HCT116 (cell line): ENCODE measurements at regions not wholly inside any gene's neighbourhood (a gene's known extent, or its start where the extent isn't known, plus 50 kb on each side); places are given as distances from the start of the nearest gene placed in this dataset.

ENCODE experiments used
- ATAC-seq: fragments of 200-7000 bp; cut with Tn5 transposase; 2 replicates; pipeline ENCODE4 v1.9.1; 2020; ENCODE audit warnings: mild to moderate bottlenecking, moderate library complexity
- BruUV-seq: library from RNA; stranded (reverse); fragments of 400-500 nt; replicated peaks from 2 replicates; lab custom pipeline; 2021; lab: Mats Ljungman, UMichigan
- CTCF ChIA-PET: fragments of 300-600 bp; sonication (Branson Sonifier 250); formaldehyde crosslinking; loops from one replicate; lab custom pipeline; 2021; ENCODE audit warnings: antibody characterized with exemption; lab: Charles Lee
- POLR2A ChIA-PET: fragments of 300-600, 350-600 bp; sonication (Branson Sonifier 250); formaldehyde crosslinking; loops from one replicate; lab custom pipeline; 2021; ENCODE audit warnings: antibody characterized with exemption; lab: Charles Lee
- RAD21 ChIA-PET, 2 experiments: fragments of 300-600 bp; sonication (Branson Sonifier 250); formaldehyde crosslinking; loops; one replicate each; lab custom pipeline; 2023; ENCODE audit warnings: low total read pairs in 2 of 2; ENCODE audit not compliant: uncharacterized antibody in 2 of 2, unreplicated experiment in 2 of 2, low non-redundant PET in 1 of 2; lab: Charles Lee
- DNase-seq: peaks from one replicate; pipeline ENCODE4 v3.0.0-alpha.2; 2010; ENCODE audit warnings: low read depth, low spot score
- H2AFZ ChIP-seq: fragments of 200-600 bp; shearing (Covaris generic), sonication (generic); 2 replicates; pipeline ENCODE4 v1.6.1; 2017; ENCODE audit warnings: low read depth, mixed run types, mixed read lengths, antibody characterized with exemption, low read length; ENCODE audit not compliant: poor library complexity, severe bottlenecking
- H3K27ac ChIP-seq: 2 replicates; pipeline ENCODE4 v1.5.1; 2012; ENCODE audit warnings: low read depth, low read length
- H3K27me3 ChIP-seq: fragments of 200-600 bp; sonication (generic); 2 replicates; pipeline ENCODE4 v1.6.1; 2016; ENCODE audit warnings: mixed run types, low read length, mixed read lengths; ENCODE audit not compliant: insufficient read depth
- H3K36me3 ChIP-seq, 2 experiments: fragments of 200-500 bp in 1 of 2; fragments of 200-600 bp in 1 of 2; sonication (Bioruptor generic) in 1 of 2; sonication (generic) in 1 of 2; 2 replicates each; pipeline versions ENCODE4 v1.5.1 to v1.6.1; 2014 to 2016; ENCODE audit warnings: low read length in 2 of 2, inconsistent platforms in 1 of 2, mixed read lengths in 1 of 2, mixed run types in 1 of 2; ENCODE audit not compliant: insufficient read depth in 2 of 2, control insufficient read depth in 1 of 2
- H3K4me1 ChIP-seq, 2 experiments: fragments of 200-600 bp in 1 of 2; sonication (generic) in 1 of 2; 2 replicates each; pipeline versions ENCODE4 v1.5.1 to v1.6.1; 2012 to 2017; ENCODE audit warnings: low read length in 2 of 2, inconsistent platforms in 1 of 2, mild to moderate bottlenecking in 1 of 2, mixed read lengths in 1 of 2, mixed run types in 1 of 2, moderate library complexity in 1 of 2; ENCODE audit not compliant: insufficient read depth in 2 of 2, control insufficient read depth in 1 of 2
- H3K4me2 ChIP-seq: fragments of 200-600 bp; sonication (generic); 2 replicates; pipeline ENCODE4 v1.6.1; 2017; ENCODE audit warnings: mixed run types, low read length, mixed read lengths
- H3K4me3 ChIP-seq, 2 experiments: fragments of 200-600 bp in 1 of 2; sonication (generic) in 1 of 2; replicated peaks in 1 of 2; 2 replicates each; pipeline ENCODE4 v1.5.1; 2011 to 2016; ENCODE audit warnings: low read length in 2 of 2, control low read depth in 1 of 2, low read depth in 1 of 2, mild to moderate bottlenecking in 1 of 2, mixed read lengths in 1 of 2, mixed run types in 1 of 2
- H3K79me2 ChIP-seq: fragments of 200-600 bp; sonication (generic); 2 replicates; pipeline ENCODE4 v1.6.1; 2017; ENCODE audit warnings: mild to moderate bottlenecking, mixed run types, low read length, moderate library complexity, mixed read lengths; ENCODE audit not compliant: insufficient read depth
- H3K9ac ChIP-seq: fragments of 200-600 bp; sonication (generic); 2 replicates; pipeline ENCODE4 v1.6.1; 2016; ENCODE audit warnings: low read length, mixed read lengths
- H3K9me2 ChIP-seq: fragments of 200-600 bp; sonication (generic), shearing (Covaris generic); 2 replicates; pipeline ENCODE4 v1.6.1; 2017; ENCODE audit warnings: mixed run types, mild to moderate bottlenecking, moderate library complexity; ENCODE audit not compliant: insufficient read depth
- H3K9me3 ChIP-seq, 2 experiments: fragments of 200-500 bp in 1 of 2; fragments of 200-600 bp in 1 of 2; sonication (Bioruptor generic) in 1 of 2; sonication (generic) in 1 of 2; 2 replicates each; pipeline ENCODE4 v1.6.1; 2014 to 2017; ENCODE audit warnings: low read length in 2 of 2, mixed read lengths in 2 of 2, inconsistent platforms in 1 of 2, low read depth in 1 of 2, mild to moderate bottlenecking in 1 of 2, mixed run types in 1 of 2, moderate library complexity in 1 of 2; ENCODE audit not compliant: control insufficient read depth in 1 of 2, insufficient read depth in 1 of 2
- H4K20me1 ChIP-seq: fragments of 200-600 bp; sonication (generic), shearing (Covaris generic); 2 replicates; pipeline ENCODE4 v1.6.1; 2017; ENCODE audit warnings: mixed run types, mild to moderate bottlenecking, moderate library complexity; ENCODE audit not compliant: insufficient read depth
- CBX3 ChIP-seq: IDR thresholded peaks from 2 replicates; pipeline ENCODE4 v1.6.1; 2012; ENCODE audit warnings: low read depth
- CEBPB ChIP-seq: IDR thresholded peaks from 2 replicates; pipeline ENCODE4 v1.6.1; 2012; ENCODE audit warnings: low read depth
- EGR1 ChIP-seq: IDR thresholded peaks from 2 replicates; pipeline ENCODE4 v1.6.1; 2012; ENCODE audit warnings: low read depth
- ELF1 ChIP-seq: IDR thresholded peaks from 2 replicates; pipeline ENCODE4 v1.6.1; 2012; ENCODE audit warnings: low read depth, borderline replicate concordance
- EZH2phosphoT487 ChIP-seq: fragments of 200-600 bp; IDR thresholded peaks from 2 replicates; pipeline ENCODE4 v1.6.1; 2018; ENCODE audit warnings: antibody characterized with exemption, borderline replicate concordance
- FOSL1 ChIP-seq: IDR thresholded peaks from 2 replicates; pipeline ENCODE4 v1.6.1; 2012; ENCODE audit warnings: low read depth
- JUND ChIP-seq: IDR thresholded peaks from 2 replicates; pipeline ENCODE4 v1.6.1; 2012
- POLR2A ChIP-seq: IDR thresholded peaks from 2 replicates; pipeline ENCODE4 v1.7.0; 2011; ENCODE audit warnings: borderline replicate concordance; ENCODE audit not compliant: insufficient read depth, insufficient read length; ENCODE audit errors: extremely low read depth
- POLR2AphosphoS5 ChIP-seq: IDR thresholded peaks from 2 replicates; pipeline ENCODE4 v1.6.1; 2011; ENCODE audit warnings: mild to moderate bottlenecking, low read depth, low read length, moderate library complexity
- RAD21 ChIP-seq: IDR thresholded peaks from 2 replicates; pipeline ENCODE4 v1.6.1; 2012; ENCODE audit warnings: low read depth, mild to moderate bottlenecking
- SIN3A ChIP-seq: IDR thresholded peaks from 2 replicates; pipeline ENCODE4 v1.6.1; 2012; ENCODE audit warnings: low read depth
- SRF ChIP-seq: IDR thresholded peaks from 2 replicates; pipeline ENCODE4 v1.6.1; 2012; ENCODE audit warnings: low read depth
- TCF7L2 ChIP-seq: IDR thresholded peaks from 2 replicates; pipeline ENCODE4 v1.7.0; 2011; ENCODE audit warnings: borderline replicate concordance, inconsistent platforms; ENCODE audit not compliant: insufficient read depth, insufficient read length; ENCODE audit errors: extremely low read depth
- ZFX ChIP-seq: fragments of 450-650 bp; IDR thresholded peaks from 2 replicates; pipeline ENCODE4 v1.6.1; 2017
- intact Hi-C: fragments of 100-400 bp; cut with micrococcal nuclease; formaldehyde crosslinking; loops from 2 replicates; pipeline ENCODE4 v1.10.0; 2022
- TF ChIP-seq, protein P1 (sequence below): IDR thresholded peaks from 2 replicates; pipeline ENCODE4 v1.6.1; 2012
- TF ChIP-seq, protein P2 (sequence below): IDR thresholded peaks from 2 replicates; pipeline ENCODE4 v1.6.1; 2011; ENCODE audit warnings: mild to moderate bottlenecking, low read length, moderate library complexity; ENCODE audit not compliant: insufficient replicate concordance; ENCODE audit errors: extremely low read depth
- TF ChIP-seq, protein P3 (sequence below), 3 experiments: fragments of 200-600 bp in 1 of 3; sonication (generic) in 1 of 3; IDR thresholded peaks in 2 of 3; conservative IDR thresholded peaks in 1 of 3; 2 replicates each; pipeline ENCODE4 v1.5.1; 2012 to 2017; ENCODE audit warnings: low read depth in 2 of 3, low read length in 2 of 3, antibody characterized with exemption in 1 of 3, borderline replicate concordance in 1 of 3, control low read depth in 1 of 3, mild to moderate bottlenecking in 1 of 3, mixed read lengths in 1 of 3, mixed run types in 1 of 3, moderate library complexity in 1 of 3; ENCODE audit not compliant: insufficient read depth in 1 of 3
- TF ChIP-seq, protein P4 (sequence below): IDR thresholded peaks from 2 replicates; pipeline ENCODE4 v1.6.1; 2012

DNA sequence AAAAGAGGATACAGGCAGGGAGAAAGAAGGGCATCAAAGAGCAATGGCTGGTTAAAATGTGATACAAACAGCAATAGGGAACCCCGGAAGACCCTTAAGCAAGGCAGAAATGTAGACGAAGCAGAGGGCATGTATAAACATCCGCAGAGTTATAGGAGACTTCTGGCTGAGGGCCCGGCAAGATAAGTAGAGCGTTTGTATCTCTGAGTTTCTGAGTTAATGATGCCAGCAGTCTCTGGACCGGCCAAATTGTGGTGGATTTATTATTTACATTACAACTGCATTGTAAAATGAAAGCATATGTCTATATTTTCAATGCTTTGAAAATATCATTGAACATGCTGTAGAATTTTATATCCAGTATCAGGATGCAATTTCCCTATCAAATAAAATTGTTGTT is 148.0 kb upstream of the KCTD1 start:
- ATAC-seq = no peak
- Histone ChIP-seq H2AFZ (no peak overlapping the region), H3K4me1 (no peaks in the 10 kb centered on the region), H3K9me3 (peaks cover 0 to 5% of the 10 kb centered on the region in 2 experiments; a peak in 1 of 4 replicates), H3K36me3 (no peaks in the 10 kb centered on the region), H3K27ac (no peak overlapping the region), H3K9ac (no peak overlapping the region), H3K4me2 (no peak overlapping the region), H3K9me2 (no peaks in the 10 kb centered on the region), H3K79me2 (no peaks in the 10 kb centered on the region), H3K27me3 (peaks cover 22% of the 10 kb centered on the region), H3K4me3 (no peak overlapping the region), H4K20me1 (no peaks in the 10 kb centered on the region)
- no peak for DNase-seq
- ChIA-PET POLR2A (no interaction called here), CTCF (no interaction called here), RAD21 (no interaction called here)
- no TSS peak for BruUV-seq
- intact Hi-C loops = no loop called here
- TF ChIP-seq, protein P1, sequence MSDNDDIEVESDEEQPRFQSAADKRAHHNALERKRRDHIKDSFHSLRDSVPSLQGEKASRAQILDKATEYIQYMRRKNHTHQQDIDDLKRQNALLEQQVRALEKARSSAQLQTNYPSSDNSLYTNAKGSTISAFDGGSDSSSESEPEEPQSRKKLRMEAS = no peak
- TF ChIP-seq SIN3A (no peak), ZFX (no peak), FOSL1 (no peak), RAD21 (no peak), ELF1 (no peak), TCF7L2 (no peak), POLR2AphosphoS5 (no peak), EZH2phosphoT487 (no peak), EGR1 (no peak), POLR2A (no peak), CEBPB (no peak), CBX3 (no peak), SRF (no peak), JUND (no peak)
- TF ChIP-seq, protein P2, sequence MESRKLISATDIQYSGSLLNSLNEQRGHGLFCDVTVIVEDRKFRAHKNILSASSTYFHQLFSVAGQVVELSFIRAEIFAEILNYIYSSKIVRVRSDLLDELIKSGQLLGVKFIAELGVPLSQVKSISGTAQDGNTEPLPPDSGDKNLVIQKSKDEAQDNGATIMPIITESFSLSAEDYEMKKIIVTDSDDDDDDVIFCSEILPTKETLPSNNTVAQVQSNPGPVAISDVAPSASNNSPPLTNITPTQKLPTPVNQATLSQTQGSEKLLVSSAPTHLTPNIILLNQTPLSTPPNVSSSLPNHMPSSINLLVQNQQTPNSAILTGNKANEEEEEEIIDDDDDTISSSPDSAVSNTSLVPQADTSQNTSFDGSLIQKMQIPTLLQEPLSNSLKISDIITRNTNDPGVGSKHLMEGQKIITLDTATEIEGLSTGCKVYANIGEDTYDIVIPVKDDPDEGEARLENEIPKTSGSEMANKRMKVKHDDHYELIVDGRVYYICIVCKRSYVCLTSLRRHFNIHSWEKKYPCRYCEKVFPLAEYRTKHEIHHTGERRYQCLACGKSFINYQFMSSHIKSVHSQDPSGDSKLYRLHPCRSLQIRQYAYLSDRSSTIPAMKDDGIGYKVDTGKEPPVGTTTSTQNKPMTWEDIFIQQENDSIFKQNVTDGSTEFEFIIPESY = no peak
- TF ChIP-seq, protein P3, sequence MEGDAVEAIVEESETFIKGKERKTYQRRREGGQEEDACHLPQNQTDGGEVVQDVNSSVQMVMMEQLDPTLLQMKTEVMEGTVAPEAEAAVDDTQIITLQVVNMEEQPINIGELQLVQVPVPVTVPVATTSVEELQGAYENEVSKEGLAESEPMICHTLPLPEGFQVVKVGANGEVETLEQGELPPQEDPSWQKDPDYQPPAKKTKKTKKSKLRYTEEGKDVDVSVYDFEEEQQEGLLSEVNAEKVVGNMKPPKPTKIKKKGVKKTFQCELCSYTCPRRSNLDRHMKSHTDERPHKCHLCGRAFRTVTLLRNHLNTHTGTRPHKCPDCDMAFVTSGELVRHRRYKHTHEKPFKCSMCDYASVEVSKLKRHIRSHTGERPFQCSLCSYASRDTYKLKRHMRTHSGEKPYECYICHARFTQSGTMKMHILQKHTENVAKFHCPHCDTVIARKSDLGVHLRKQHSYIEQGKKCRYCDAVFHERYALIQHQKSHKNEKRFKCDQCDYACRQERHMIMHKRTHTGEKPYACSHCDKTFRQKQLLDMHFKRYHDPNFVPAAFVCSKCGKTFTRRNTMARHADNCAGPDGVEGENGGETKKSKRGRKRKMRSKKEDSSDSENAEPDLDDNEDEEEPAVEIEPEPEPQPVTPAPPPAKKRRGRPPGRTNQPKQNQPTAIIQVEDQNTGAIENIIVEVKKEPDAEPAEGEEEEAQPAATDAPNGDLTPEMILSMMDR (IDR thresholded peaks at IDR 0.05 in 2 of 3, conservative IDR thresholded peaks at IDR 0.05 in 1 of 3; ENCODE audit: borderline replicate concordance in 1 of 3, insufficient read depth in 1 of 3, low read depth in 2 of 3, low read length in 2 of 3) = no peak
- TF ChIP-seq, protein P4, sequence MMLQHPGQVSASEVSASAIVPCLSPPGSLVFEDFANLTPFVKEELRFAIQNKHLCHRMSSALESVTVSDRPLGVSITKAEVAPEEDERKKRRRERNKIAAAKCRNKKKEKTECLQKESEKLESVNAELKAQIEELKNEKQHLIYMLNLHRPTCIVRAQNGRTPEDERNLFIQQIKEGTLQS = no peak
